ENCODE measurements at regions not wholly inside any gene's neighbourhood (a gene's known extent, or its start where the extent isn't known, plus 50 kb on each side); places are given as distances from the start of the nearest gene placed in this dataset.

- Histone ChIP-seq H3K27ac (no peak overlapping the region), H3K27me3 (ENCODE audit: control insufficient read depth, insufficient read depth, low read length) (no peaks in the 10 kb centered on the region), H3K4me3 (ENCODE audit: low read depth, low read length) (no peak overlapping the region), H3K9me3 (ENCODE audit: control insufficient read depth, low read length) (no peaks in the 10 kb centered on the region), H3K4me1 (no peaks in the 10 kb centered on the region), H3K36me3 (ENCODE audit: control insufficient read depth, insufficient read depth, low read length) (no peaks in the 10 kb centered on the region), H3K9ac (no peak overlapping the region), H3K4me2 (ENCODE audit: low read length) (no peak overlapping the region), H2AFZ (no peak overlapping the region), H3K79me2 (no peaks in the 10 kb centered on the region)
- TF ChIP-seq CTCF (IDR thresholded peaks at IDR 0.05), result no peak
These were observed 335.0 kb upstream of the KYNU start for GRCh38 chr2:142542431-142542910.

- Histone ChIP-seq H3K9ac (no peak overlapping the region), H3K9me3 (ENCODE audit: control insufficient read depth, low read length) (no peaks in the 10 kb centered on the region), H3K27ac (no peak overlapping the region), H3K4me1 (no peaks in the 10 kb centered on the region), H3K27me3 (ENCODE audit: control insufficient read depth, insufficient read depth, low read length) (no peaks in the 10 kb centered on the region), H3K36me3 (ENCODE audit: control insufficient read depth, insufficient read depth, low read length) (no peaks in the 10 kb centered on the region), H3K79me2 (no peaks in the 10 kb centered on the region), H3K4me2 (ENCODE audit: low read length) (no peak overlapping the region), H3K4me3 (ENCODE audit: low read depth, low read length) (no peak overlapping the region), H2AFZ (no peak overlapping the region)
- no peak for TF ChIP-seq CTCF (IDR thresholded peaks at IDR 0.05)
These were observed 340.5 kb upstream of the KYNU start for GRCh38 chr2:142536966-142537365.

GRCh38 chr2:142536492-142536891, 341.0 kb upstream of the KYNU start:
- H3K9me3 ChIP-seq (ENCODE audit: control insufficient read depth, low read length), result no peaks in the 10 kb centered on the region
- H3K36me3 ChIP-seq (ENCODE audit: control insufficient read depth, insufficient read depth, low read length), result no peaks in the 10 kb centered on the region
- H3K9ac ChIP-seq, result no peak overlapping the region
- H3K27ac ChIP-seq, result no peak overlapping the region
- H3K27me3 ChIP-seq (ENCODE audit: control insufficient read depth, insufficient read depth, low read length), result no peaks in the 10 kb centered on the region
- no peak overlapping the region for H2AFZ ChIP-seq
- no peak for TF ChIP-seq CTCF (IDR thresholded peaks at IDR 0.05)
- no peak overlapping the region for H3K4me3 ChIP-seq (ENCODE audit: low read depth, low read length)
- H3K4me2 ChIP-seq (ENCODE audit: low read length), result no peak overlapping the region
- no peaks in the 10 kb centered on the region for H3K4me1 ChIP-seq
- H3K79me2 ChIP-seq, result no peaks in the 10 kb centered on the region

GRCh38 chr2:142535311-142535710, 342.2 kb upstream of the KYNU start:
- Histone ChIP-seq H2AFZ (no peak overlapping the region), H3K4me2 (ENCODE audit: low read length) (no peak overlapping the region)

More at GRCh38 chr2:142535311-142535710, 342.2 kb upstream of the KYNU start:
- H3K27ac ChIP-seq, result no peak overlapping the region
- no peaks in the 10 kb centered on the region for H3K27me3 ChIP-seq (ENCODE audit: control insufficient read depth, insufficient read depth, low read length)
- no peaks in the 10 kb centered on the region for H3K79me2 ChIP-seq
- no peaks in the 10 kb centered on the region for H3K9me3 ChIP-seq (ENCODE audit: control insufficient read depth, low read length)
- no peak for TF ChIP-seq CTCF (IDR thresholded peaks at IDR 0.05)
- no peaks in the 10 kb centered on the region for H3K4me1 ChIP-seq
- H3K9ac ChIP-seq, result no peak overlapping the region
- H3K4me3 ChIP-seq (ENCODE audit: low read depth, low read length), result no peak overlapping the region
- no peaks in the 10 kb centered on the region for H3K36me3 ChIP-seq (ENCODE audit: control insufficient read depth, insufficient read depth, low read length)
